ENCODE measurements at regions not wholly inside any gene's neighbourhood (a gene's known extent, or its start where the extent isn't known, plus 50 kb on each side); places are given as distances from the start of the nearest gene placed in this dataset.

DNA sequence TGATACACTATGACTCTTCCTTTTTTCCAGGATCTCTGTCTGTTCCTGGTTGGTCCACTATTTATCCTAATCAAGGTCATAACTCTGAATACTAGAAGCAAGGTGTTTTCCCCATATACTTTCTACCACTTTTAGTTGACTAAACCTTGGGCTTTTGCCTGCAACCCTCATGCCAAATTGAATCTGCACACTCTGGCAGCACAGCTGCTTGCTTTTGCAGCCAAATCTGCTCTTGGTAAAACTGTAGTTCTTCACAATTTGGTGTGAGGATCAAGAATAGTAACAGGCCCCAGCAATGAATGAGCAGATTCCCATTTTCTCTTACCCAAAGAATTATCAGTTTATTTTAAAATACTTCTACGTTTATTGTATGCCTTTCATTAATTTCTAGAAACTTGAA is 586.5 kb upstream of the CNTN5 start:
- Mint-ChIP-seq H3K27ac (ENCODE audit: unreplicated experiment) (no peak overlapping the region), H3K9me3 (ENCODE audit: unreplicated experiment) (no peaks in the 10 kb centered on the region), H3K4me1 (ENCODE audit: unreplicated experiment) (no peaks in the 10 kb centered on the region), H3K27me3 (ENCODE audit: unreplicated experiment) (no peaks in the 10 kb centered on the region), H3K4me3 (ENCODE audit: unreplicated experiment) (no peak overlapping the region), H3K36me3 (ENCODE audit: low read depth, unreplicated experiment) (no peaks in the 10 kb centered on the region)
- TF ChIP-seq, protein P1, sequence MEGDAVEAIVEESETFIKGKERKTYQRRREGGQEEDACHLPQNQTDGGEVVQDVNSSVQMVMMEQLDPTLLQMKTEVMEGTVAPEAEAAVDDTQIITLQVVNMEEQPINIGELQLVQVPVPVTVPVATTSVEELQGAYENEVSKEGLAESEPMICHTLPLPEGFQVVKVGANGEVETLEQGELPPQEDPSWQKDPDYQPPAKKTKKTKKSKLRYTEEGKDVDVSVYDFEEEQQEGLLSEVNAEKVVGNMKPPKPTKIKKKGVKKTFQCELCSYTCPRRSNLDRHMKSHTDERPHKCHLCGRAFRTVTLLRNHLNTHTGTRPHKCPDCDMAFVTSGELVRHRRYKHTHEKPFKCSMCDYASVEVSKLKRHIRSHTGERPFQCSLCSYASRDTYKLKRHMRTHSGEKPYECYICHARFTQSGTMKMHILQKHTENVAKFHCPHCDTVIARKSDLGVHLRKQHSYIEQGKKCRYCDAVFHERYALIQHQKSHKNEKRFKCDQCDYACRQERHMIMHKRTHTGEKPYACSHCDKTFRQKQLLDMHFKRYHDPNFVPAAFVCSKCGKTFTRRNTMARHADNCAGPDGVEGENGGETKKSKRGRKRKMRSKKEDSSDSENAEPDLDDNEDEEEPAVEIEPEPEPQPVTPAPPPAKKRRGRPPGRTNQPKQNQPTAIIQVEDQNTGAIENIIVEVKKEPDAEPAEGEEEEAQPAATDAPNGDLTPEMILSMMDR (IDR thresholded peaks at IDR 0.05; ENCODE audit: unreplicated experiment): no peak
- DNase-seq (ENCODE audit: low spot score): no peak

DNA sequence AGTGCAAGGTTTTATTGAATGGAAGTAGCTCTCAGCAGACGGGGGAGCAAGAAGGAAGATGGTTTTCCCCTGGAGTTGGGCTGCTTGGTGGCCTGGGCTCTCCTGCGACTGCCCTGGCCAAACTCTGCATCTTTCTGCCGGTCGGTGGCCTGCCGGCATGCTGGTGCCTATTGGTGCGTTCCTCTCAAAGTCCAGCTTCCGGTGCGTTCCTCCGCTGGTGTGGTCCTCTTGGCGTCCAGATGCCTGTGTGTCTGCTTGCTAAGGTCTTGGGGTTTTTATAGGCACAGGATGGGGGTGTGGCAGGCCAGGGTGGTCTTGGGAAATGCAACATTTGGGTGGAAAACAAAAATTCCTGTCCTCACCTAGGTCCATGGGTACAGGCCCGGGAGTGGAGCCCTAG is 567.4 kb upstream of the CNTN5 start:
- no peaks in the 10 kb centered on the region for H3K9me3 Mint-ChIP-seq (ENCODE audit: unreplicated experiment)
- H3K27ac Mint-ChIP-seq (ENCODE audit: unreplicated experiment): no peak overlapping the region
- peaks cover 1% of the 10 kb centered on the region for H3K27me3 Mint-ChIP-seq (ENCODE audit: unreplicated experiment)
- TF ChIP-seq, protein P1 (IDR thresholded peaks at IDR 0.05; ENCODE audit: unreplicated experiment): no peak
- no peak for DNase-seq (ENCODE audit: low spot score)
- H3K4me3 Mint-ChIP-seq (ENCODE audit: unreplicated experiment): no peak overlapping the region
- no peaks in the 10 kb centered on the region for H3K4me1 Mint-ChIP-seq (ENCODE audit: unreplicated experiment)
- H3K36me3 Mint-ChIP-seq (ENCODE audit: low read depth, unreplicated experiment): no peaks in the 10 kb centered on the region

DNA sequence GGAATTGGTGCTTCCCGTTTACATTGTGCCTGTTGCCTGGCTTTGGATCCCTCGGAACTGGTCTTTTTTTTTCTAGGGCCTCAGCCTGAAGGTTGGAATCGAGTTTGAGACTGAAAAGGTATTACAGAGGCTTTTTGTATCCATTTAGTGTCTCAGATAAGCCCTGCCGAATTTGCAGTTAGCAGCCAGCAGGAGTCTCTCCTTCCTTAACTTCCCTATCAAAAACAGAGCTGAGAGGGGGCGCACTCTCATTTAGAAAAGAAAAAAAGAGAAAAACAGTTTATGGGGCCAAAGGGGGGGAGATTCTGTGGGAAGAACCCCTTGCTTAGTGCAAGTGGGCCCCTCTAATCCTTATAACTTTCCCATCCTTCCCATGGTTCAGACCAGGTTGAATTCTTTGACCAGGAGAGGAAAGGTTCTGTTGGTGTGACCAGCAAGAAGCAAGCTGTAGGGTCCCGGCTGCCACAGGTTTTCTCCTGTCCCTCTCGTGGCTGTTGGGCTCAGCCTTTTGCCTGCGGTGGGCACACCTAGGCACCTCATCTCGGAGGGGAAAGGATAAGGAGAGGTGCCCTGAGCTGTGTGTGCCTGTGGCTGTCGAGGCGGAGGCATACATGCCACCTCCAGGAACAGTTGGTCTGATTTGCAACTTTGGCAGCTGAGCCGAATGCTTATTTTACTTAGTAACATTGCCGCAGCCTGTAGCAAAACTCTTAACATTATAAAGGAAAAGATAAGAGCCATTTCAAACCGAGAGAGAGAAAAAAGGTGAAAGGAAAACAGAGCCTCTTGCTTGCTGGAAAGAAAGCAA is 565.0 kb upstream of the CNTN5 start:
- TF ChIP-seq, protein P1 (IDR thresholded peaks at IDR 0.05; ENCODE audit: unreplicated experiment): no peak
- Mint-ChIP-seq H3K27ac (ENCODE audit: unreplicated experiment) (no peak overlapping the region), H3K27me3 (ENCODE audit: unreplicated experiment) (peaks cover 1% of the 10 kb centered on the region), H3K4me1 (ENCODE audit: unreplicated experiment) (no peaks in the 10 kb centered on the region), H3K36me3 (ENCODE audit: low read depth, unreplicated experiment) (no peaks in the 10 kb centered on the region), H3K4me3 (ENCODE audit: unreplicated experiment) (no peak overlapping the region), H3K9me3 (ENCODE audit: unreplicated experiment) (no peaks in the 10 kb centered on the region)
- no peak for DNase-seq (ENCODE audit: low spot score)

DNA sequence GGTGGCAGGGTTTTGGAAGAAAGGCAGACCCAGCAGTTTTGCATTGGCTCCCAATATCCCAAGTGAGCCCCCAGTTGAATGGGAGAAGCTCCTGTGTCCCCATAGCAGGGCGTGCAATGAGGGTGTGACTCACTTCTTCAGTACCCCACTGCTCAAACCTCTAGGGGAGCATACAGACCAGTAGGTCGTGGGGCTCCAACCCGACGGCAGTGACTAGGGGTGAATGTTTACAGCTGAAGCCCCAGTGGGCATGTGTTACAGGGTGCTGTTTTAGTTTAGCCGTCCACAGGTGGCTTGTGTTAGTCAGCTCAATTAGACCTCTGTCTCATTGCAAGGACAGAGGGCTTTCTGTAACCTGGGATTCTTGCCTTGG is 564.5 kb upstream of the CNTN5 start:
- Mint-ChIP-seq H3K9me3 (ENCODE audit: unreplicated experiment) (no peaks in the 10 kb centered on the region), H3K36me3 (ENCODE audit: low read depth, unreplicated experiment) (no peaks in the 10 kb centered on the region), H3K27me3 (ENCODE audit: unreplicated experiment) (peaks cover 1% of the 10 kb centered on the region), H3K27ac (ENCODE audit: unreplicated experiment) (no peak overlapping the region), H3K4me1 (ENCODE audit: unreplicated experiment) (no peaks in the 10 kb centered on the region), H3K4me3 (ENCODE audit: unreplicated experiment) (no peak overlapping the region)
- TF ChIP-seq, protein P1 (IDR thresholded peaks at IDR 0.05; ENCODE audit: unreplicated experiment): no peak
- no peak for DNase-seq (ENCODE audit: low spot score)

DNA sequence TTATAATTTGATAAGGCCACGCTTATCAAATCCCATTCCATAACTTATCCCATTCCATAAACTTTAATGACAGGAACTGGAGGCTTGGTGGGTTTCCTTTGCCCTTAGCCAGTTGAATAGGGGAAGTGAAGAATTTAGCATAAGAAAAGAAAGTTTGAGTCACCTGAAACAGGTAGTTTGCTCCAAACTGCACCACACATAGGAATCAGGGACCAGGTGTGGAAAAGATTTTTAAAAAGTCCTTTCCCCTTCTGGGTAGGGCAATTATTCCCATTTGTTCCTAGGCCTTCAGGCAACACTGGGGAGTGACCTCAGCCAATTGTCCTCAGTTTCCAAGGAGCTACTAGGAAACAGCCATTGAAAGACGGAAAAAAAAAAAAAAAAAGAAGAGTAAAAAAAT is 525.7 kb upstream of the CNTN5 start:
- Mint-ChIP-seq H3K4me3 (ENCODE audit: unreplicated experiment) (no peak overlapping the region), H3K27me3 (ENCODE audit: unreplicated experiment) (no peaks in the 10 kb centered on the region), H3K36me3 (ENCODE audit: low read depth, unreplicated experiment) (no peaks in the 10 kb centered on the region), H3K4me1 (ENCODE audit: unreplicated experiment) (peaks cover 11% of the 10 kb centered on the region), H3K27ac (ENCODE audit: unreplicated experiment) (no peak overlapping the region), H3K9me3 (ENCODE audit: unreplicated experiment) (no peaks in the 10 kb centered on the region)
- DNase-seq (ENCODE audit: low spot score): no peak
- TF ChIP-seq, protein P1 (IDR thresholded peaks at IDR 0.05; ENCODE audit: unreplicated experiment): no peak
